GM18511 (cell line): ENCODE measurements at regions not wholly inside any gene's neighbourhood (a gene's known extent, or its start where the extent isn't known, plus 50 kb on each side); places are given as distances from the start of the nearest gene placed in this dataset.

Experiments used
- ATAC-seq: cut with Tn5 transposase; IDR thresholded peaks from one replicate; pipeline ENCODE4 v1.9.1; 2021; ENCODE audit warnings: mild to moderate bottlenecking, moderate library complexity; ENCODE audit not compliant: unreplicated experiment

- no peak for ATAC-seq
These were observed 57.7 kb upstream of the F3 start for GRCh38 chr1:94599095-94599813.

- no peak for ATAC-seq
These were observed 56.1 kb upstream of the F3 start for GRCh38 chr1:94597701-94598100.

- ATAC-seq = no peak
These were observed 54.7 kb upstream of the F3 start for GRCh38 chr1:94596260-94596659.

- ATAC-seq = no peak
These were observed 54.1 kb upstream of the F3 start for GRCh38 chr1:94595658-94596057.

- ATAC-seq = no peak
These were observed 52.1 kb upstream of the F3 start for GRCh38 chr1:94593611-94594010.

GRCh38 chr1:94592571-94592920 lies 51.0 kb upstream of the F3 start:
- ATAC-seq = no peak

GRCh38 chr1:94591823-94592570 lies 50.4 kb upstream of the F3 start:
- ATAC-seq = no peak
